ENCODE measurements at regions not wholly inside any gene's neighbourhood (a gene's known extent, or its start where the extent isn't known, plus 50 kb on each side); places are given as distances from the start of the nearest gene placed in this dataset.

- DNase-seq (ENCODE audit: unreplicated experiment), result no peak
- CTCF ChIA-PET, result no interaction called here
- Mint-ChIP-seq H3K27ac (ENCODE audit: low read depth, unreplicated experiment) (no peak overlapping the region), H3K4me3 (ENCODE audit: unreplicated experiment) (no peak overlapping the region), H3K36me3 (ENCODE audit: insufficient read depth, unreplicated experiment) (no peaks in the 10 kb centered on the region), H3K9me3 (ENCODE audit: unreplicated experiment) (no peaks in the 10 kb centered on the region), H3K4me1 (ENCODE audit: insufficient read depth, unreplicated experiment) (no peaks in the 10 kb centered on the region), H3K27me3 (ENCODE audit: insufficient read depth, unreplicated experiment) (peaks cover 61% of the 10 kb centered on the region)
- intact Hi-C loops (cut with micrococcal nuclease), result no loop called here
- no TSS peak for BruUV-seq (replicated peaks)
- POLR2A ChIA-PET, result no interaction called here
- TF ChIP-seq, protein P1, sequence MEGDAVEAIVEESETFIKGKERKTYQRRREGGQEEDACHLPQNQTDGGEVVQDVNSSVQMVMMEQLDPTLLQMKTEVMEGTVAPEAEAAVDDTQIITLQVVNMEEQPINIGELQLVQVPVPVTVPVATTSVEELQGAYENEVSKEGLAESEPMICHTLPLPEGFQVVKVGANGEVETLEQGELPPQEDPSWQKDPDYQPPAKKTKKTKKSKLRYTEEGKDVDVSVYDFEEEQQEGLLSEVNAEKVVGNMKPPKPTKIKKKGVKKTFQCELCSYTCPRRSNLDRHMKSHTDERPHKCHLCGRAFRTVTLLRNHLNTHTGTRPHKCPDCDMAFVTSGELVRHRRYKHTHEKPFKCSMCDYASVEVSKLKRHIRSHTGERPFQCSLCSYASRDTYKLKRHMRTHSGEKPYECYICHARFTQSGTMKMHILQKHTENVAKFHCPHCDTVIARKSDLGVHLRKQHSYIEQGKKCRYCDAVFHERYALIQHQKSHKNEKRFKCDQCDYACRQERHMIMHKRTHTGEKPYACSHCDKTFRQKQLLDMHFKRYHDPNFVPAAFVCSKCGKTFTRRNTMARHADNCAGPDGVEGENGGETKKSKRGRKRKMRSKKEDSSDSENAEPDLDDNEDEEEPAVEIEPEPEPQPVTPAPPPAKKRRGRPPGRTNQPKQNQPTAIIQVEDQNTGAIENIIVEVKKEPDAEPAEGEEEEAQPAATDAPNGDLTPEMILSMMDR (IDR thresholded peaks at IDR 0.05; ENCODE audit: unreplicated experiment), result no peak
Measured at GRCh38 chr20:46799781-46800408, 90.4 kb downstream of the SLC2A10 start.

DNA sequence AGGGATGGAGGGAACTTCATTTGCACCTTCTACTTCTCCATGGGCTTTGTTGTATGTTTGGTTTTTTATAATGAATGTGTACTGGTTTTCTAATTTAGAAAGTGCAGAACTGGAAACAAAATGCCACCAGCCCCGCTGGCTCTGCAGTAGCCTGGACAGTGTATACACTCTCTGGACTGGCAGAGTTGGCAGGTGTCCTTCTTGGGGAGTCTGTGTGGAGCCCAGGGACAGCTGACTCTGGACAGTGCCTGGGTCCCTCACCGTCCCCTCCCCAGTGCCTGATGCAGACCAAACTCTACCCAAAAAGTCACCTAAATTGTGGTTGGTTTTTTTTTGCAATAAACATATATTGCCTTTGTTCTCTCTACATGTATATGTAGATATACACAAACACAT, 91.0 kb downstream of the SLC2A10 start:
- intact Hi-C loops (cut with micrococcal nuclease), result no loop called here
- TF ChIP-seq, protein P1 (IDR thresholded peaks at IDR 0.05; ENCODE audit: unreplicated experiment), result no peak
- CTCF ChIA-PET, result interaction anchor here (0.6 kb wide), 1 partner anchor 46 kb away, joined by 3 read pairs; no protein-coding TSS in a partner anchor
- no peak overlapping the region for H3K27ac Mint-ChIP-seq (ENCODE audit: low read depth, unreplicated experiment)
- no peaks in the 10 kb centered on the region for H3K36me3 Mint-ChIP-seq (ENCODE audit: insufficient read depth, unreplicated experiment)
- POLR2A ChIA-PET, result no interaction called here
- no peak for DNase-seq (ENCODE audit: unreplicated experiment)
- H3K4me3 Mint-ChIP-seq (ENCODE audit: unreplicated experiment), result no peak overlapping the region
- no peaks in the 10 kb centered on the region for H3K9me3 Mint-ChIP-seq (ENCODE audit: unreplicated experiment)
- BruUV-seq (replicated peaks), result no TSS peak
- H3K4me1 Mint-ChIP-seq (ENCODE audit: insufficient read depth, unreplicated experiment), result no peaks in the 10 kb centered on the region
- peaks cover 58% of the 10 kb centered on the region for H3K27me3 Mint-ChIP-seq (ENCODE audit: insufficient read depth, unreplicated experiment)

DNA sequence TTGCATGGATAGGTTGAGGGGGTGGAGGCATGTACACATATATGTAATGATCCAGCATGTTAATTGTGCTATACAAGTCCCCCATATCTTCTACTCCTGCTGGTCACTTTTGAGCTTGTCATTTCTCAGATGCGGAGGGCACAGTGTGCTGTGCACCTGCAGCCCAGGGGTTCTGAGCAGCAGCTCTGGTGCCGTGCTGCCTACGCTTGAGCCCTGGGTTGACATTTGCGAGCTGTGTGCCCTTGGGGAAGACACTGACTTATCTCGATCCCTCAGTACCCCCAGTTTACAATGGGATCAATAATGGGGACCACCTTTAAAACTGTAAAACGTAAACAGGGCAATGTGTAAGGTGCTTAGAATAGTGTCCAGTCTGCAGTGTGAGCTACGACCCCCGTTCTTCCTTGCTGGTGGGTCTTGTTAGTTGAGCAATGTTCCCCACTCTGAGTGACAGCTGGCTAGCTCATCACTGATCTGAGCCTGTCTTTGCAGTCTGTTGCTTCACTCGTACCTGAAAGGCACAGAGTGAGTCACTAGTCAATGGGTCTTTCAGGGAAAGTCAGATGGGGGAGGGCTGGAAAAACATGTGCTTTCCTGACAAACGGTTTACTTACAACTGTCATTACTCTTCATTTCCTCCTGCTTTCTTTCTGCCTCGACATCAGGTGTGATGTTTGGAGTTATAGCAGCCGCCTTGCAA, 91.7 kb downstream of the SLC2A10 start:
- Mint-ChIP-seq H3K36me3 (ENCODE audit: insufficient read depth, unreplicated experiment) (no peaks in the 10 kb centered on the region), H3K4me3 (ENCODE audit: unreplicated experiment) (no peak overlapping the region), H3K27me3 (ENCODE audit: insufficient read depth, unreplicated experiment) (peaks cover 58% of the 10 kb centered on the region), H3K27ac (ENCODE audit: low read depth, unreplicated experiment) (no peak overlapping the region), H3K4me1 (ENCODE audit: insufficient read depth, unreplicated experiment) (no peaks in the 10 kb centered on the region), H3K9me3 (ENCODE audit: unreplicated experiment) (no peaks in the 10 kb centered on the region)
- BruUV-seq (replicated peaks), result no TSS peak
- TF ChIP-seq, protein P1 (IDR thresholded peaks at IDR 0.05; ENCODE audit: unreplicated experiment), result no peak
- DNase-seq (ENCODE audit: unreplicated experiment), result peak; percentile 56
- ChIA-PET POLR2A (no interaction called here), CTCF (interaction anchor here (0.6 kb wide), 2 partner anchors 46 to 47 kb away, joined by 3 to 4 read pairs; no protein-coding TSS in a partner anchor)
- intact Hi-C loops (cut with micrococcal nuclease), result no loop called here

GRCh38 chr20:46802722-46803121, 91.9 kb upstream of the EYA2 start:
- Mint-ChIP-seq H3K36me3 (ENCODE audit: insufficient read depth, unreplicated experiment) (no peaks in the 10 kb centered on the region), H3K9me3 (ENCODE audit: unreplicated experiment) (no peaks in the 10 kb centered on the region), H3K27me3 (ENCODE audit: insufficient read depth, unreplicated experiment) (peaks cover 42% of the 10 kb centered on the region), H3K4me1 (ENCODE audit: insufficient read depth, unreplicated experiment) (no peaks in the 10 kb centered on the region), H3K27ac (ENCODE audit: low read depth, unreplicated experiment) (no peak overlapping the region), H3K4me3 (ENCODE audit: unreplicated experiment) (no peak overlapping the region)
- intact Hi-C loops (cut with micrococcal nuclease), result no loop called here
- ChIA-PET POLR2A (no interaction called here), CTCF (interaction anchor here (0.6 to 1.0 kb wide), 2 partner anchors 37 to 370 kb away, joined by 3 to 5 read pairs; no protein-coding TSS in a partner anchor)
- no TSS peak for BruUV-seq (replicated peaks)
- DNase-seq (ENCODE audit: unreplicated experiment), result no peak
- TF ChIP-seq, protein P1 (IDR thresholded peaks at IDR 0.05; ENCODE audit: unreplicated experiment), result no peak

Data from MCF 10A (cell line).